ENCODE measurements at regions not wholly inside any gene's neighbourhood (a gene's known extent, or its start where the extent isn't known, plus 50 kb on each side); places are given as distances from the start of the nearest gene placed in this dataset.

DNA sequence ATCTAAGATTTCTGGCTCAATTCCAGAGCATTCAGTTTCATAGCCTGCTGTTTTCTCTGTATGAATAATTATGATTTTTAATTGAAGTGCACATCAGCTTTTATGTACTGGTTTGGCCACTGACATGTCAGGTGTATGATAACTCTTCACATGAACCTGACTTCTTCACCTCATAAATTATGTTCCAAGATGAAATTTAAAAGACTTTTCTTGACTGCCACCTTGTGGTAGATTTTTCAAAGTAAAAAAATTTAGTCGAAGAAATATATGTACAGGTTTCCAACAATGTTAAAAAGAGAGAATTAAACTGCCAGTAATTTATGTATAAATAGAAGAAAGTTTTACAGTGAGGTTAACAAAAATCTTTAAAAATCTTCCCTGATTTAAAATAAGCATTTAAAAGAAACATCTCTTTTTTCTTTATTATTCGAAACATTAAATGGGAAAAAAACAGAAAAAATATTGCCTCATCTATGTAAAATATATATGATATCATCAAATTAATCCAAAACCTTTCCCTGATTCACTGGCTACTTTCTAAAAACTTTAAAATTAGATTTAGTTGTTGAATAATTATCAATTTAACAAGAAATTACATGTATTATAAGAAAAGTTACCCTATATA lies 124.9 kb upstream of the ATXN7L3B start:
- peaks cover 39% of the 10 kb centered on the region for H3K4me1 ChIP-seq (ENCODE audit: insufficient read depth, low read length, poor library complexity, severe bottlenecking)
- no peaks in the 10 kb centered on the region for H3K27me3 ChIP-seq (replicated peaks; ENCODE audit: insufficient read depth, low read depth, low read length, poor library complexity)
- no peak overlapping the region for H3K4me3 ChIP-seq (ENCODE audit: low read depth, low read length, poor library complexity, severe bottlenecking)
- intact Hi-C loops (cut with micrococcal nuclease; ENCODE audit: unreplicated experiment), result loop anchor here (5.0 to 10.0 kb wide), 4 partner anchors 125 to 478 kb away; partner anchors contain the start of gene ATXN7L3B
- ChIA-PET CTCF (no interaction called here), POLR2A (ENCODE audit: low non-redundant PET) (no interaction called here)
- no peaks in the 10 kb centered on the region for H3K9me3 ChIP-seq (ENCODE audit: low read depth, low read length, poor library complexity, severe bottlenecking)
- H3K27ac ChIP-seq (ENCODE audit: low read depth, low read length, poor library complexity, severe bottlenecking), result no peak overlapping the region
- H3K36me3 ChIP-seq (ENCODE audit: insufficient read depth, low read length, poor library complexity, severe bottlenecking), result no peaks in the 10 kb centered on the region
- TF ChIP-seq EZH2 (IDR thresholded peaks at IDR 0.05; ENCODE audit: borderline replicate concordance, low read depth, low read length, poor library complexity, severe bottlenecking), result no peak
- TF ChIP-seq, protein P1, sequence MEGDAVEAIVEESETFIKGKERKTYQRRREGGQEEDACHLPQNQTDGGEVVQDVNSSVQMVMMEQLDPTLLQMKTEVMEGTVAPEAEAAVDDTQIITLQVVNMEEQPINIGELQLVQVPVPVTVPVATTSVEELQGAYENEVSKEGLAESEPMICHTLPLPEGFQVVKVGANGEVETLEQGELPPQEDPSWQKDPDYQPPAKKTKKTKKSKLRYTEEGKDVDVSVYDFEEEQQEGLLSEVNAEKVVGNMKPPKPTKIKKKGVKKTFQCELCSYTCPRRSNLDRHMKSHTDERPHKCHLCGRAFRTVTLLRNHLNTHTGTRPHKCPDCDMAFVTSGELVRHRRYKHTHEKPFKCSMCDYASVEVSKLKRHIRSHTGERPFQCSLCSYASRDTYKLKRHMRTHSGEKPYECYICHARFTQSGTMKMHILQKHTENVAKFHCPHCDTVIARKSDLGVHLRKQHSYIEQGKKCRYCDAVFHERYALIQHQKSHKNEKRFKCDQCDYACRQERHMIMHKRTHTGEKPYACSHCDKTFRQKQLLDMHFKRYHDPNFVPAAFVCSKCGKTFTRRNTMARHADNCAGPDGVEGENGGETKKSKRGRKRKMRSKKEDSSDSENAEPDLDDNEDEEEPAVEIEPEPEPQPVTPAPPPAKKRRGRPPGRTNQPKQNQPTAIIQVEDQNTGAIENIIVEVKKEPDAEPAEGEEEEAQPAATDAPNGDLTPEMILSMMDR (conservative IDR thresholded peaks at IDR 0.05; ENCODE audit: low read depth, low read length), result peak; percentile 63
- peak; percentile 57 for DNase-seq (ENCODE audit: low spot score)
- no TSS peak for BruUV-seq (replicated peaks)

DNA sequence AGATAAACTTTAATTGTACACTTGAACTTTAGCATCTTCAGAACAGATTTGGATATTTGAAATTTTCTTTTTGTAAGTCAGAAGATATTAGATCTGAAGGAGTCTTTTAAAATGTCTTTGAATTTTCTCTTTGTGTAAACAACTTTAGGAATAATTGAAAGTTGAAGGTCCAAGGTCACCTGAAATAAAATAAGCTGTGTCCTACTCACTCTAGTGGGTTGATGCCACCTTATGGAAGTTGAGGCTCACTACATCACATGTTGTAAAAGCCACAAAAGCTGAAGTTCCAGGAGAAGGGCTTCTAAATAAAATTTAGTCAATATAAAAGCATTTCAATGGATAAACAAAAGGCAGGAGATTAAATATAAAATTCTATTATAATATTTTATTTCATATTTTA lies 122.0 kb upstream of the ATXN7L3B start:
- no peaks in the 10 kb centered on the region for H3K27me3 ChIP-seq (replicated peaks; ENCODE audit: insufficient read depth, low read depth, low read length, poor library complexity)
- no TSS peak for BruUV-seq (replicated peaks)
- no peak overlapping the region for H3K4me3 ChIP-seq (ENCODE audit: low read depth, low read length, poor library complexity, severe bottlenecking)
- TF ChIP-seq, protein P1 (conservative IDR thresholded peaks at IDR 0.05; ENCODE audit: low read depth, low read length), result peak; percentile 73
- TF ChIP-seq EZH2 (IDR thresholded peaks at IDR 0.05; ENCODE audit: borderline replicate concordance, low read depth, low read length, poor library complexity, severe bottlenecking), result no peak
- no peaks in the 10 kb centered on the region for H3K9me3 ChIP-seq (ENCODE audit: low read depth, low read length, poor library complexity, severe bottlenecking)
- POLR2A ChIA-PET (ENCODE audit: low non-redundant PET), result no interaction called here
- CTCF ChIA-PET, result interaction anchor here (0.6 to 1.7 kb wide), 3 partner anchors 98 to 480 kb away, joined by 4 to 5 read pairs (median 4); no protein-coding TSS in a partner anchor
- H3K27ac ChIP-seq (ENCODE audit: low read depth, low read length, poor library complexity, severe bottlenecking), result no peak overlapping the region
- peak; percentile 60 for DNase-seq (ENCODE audit: low spot score)
- H3K36me3 ChIP-seq (ENCODE audit: insufficient read depth, low read length, poor library complexity, severe bottlenecking), result no peaks in the 10 kb centered on the region
- peaks cover 31% of the 10 kb centered on the region for H3K4me1 ChIP-seq (ENCODE audit: insufficient read depth, low read length, poor library complexity, severe bottlenecking)
- intact Hi-C loops (cut with micrococcal nuclease; ENCODE audit: unreplicated experiment), result loop anchor here (1.0 to 10.0 kb wide), 3 partner anchors 98 to 481 kb away; no protein-coding TSS in a partner anchor

DNA sequence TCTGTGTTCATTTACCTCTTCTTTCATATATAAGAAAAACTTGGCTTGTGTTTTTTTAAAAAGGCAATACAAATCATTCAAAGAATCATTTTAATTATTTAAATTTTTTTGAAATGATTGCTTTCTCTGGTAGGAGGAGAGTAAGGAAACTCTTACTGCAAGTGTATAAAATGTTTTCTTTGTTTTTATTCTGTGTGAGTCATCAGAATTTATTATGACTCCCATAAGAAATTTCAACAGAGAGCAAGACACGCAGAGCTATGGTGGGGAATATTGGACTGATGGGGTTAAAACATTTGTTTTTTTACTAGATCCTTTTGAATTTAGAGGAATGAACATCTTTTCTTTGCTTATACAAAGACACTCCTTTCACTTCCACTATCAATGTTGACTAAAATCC lies 119.1 kb upstream of the ATXN7L3B start:
- ChIA-PET CTCF (no interaction called here), POLR2A (ENCODE audit: low non-redundant PET) (no interaction called here)
- intact Hi-C loops (cut with micrococcal nuclease; ENCODE audit: unreplicated experiment), result loop anchor here (10.0 kb wide), 2 partner anchors 384 to 484 kb away; no protein-coding TSS in a partner anchor
- no peak overlapping the region for H3K4me3 ChIP-seq (ENCODE audit: low read depth, low read length, poor library complexity, severe bottlenecking)
- peaks cover 15% of the 10 kb centered on the region for H3K4me1 ChIP-seq (ENCODE audit: insufficient read depth, low read length, poor library complexity, severe bottlenecking)
- H3K36me3 ChIP-seq (ENCODE audit: insufficient read depth, low read length, poor library complexity, severe bottlenecking), result no peaks in the 10 kb centered on the region
- TF ChIP-seq EZH2 (IDR thresholded peaks at IDR 0.05; ENCODE audit: borderline replicate concordance, low read depth, low read length, poor library complexity, severe bottlenecking), result no peak
- TF ChIP-seq, protein P1 (conservative IDR thresholded peaks at IDR 0.05; ENCODE audit: low read depth, low read length), result no peak
- no peaks in the 10 kb centered on the region for H3K27me3 ChIP-seq (replicated peaks; ENCODE audit: insufficient read depth, low read depth, low read length, poor library complexity)
- no TSS peak for BruUV-seq (replicated peaks)
- H3K9me3 ChIP-seq (ENCODE audit: low read depth, low read length, poor library complexity, severe bottlenecking), result no peaks in the 10 kb centered on the region
- no peak overlapping the region for H3K27ac ChIP-seq (ENCODE audit: low read depth, low read length, poor library complexity, severe bottlenecking)
- no peak for DNase-seq (ENCODE audit: low spot score)

Data from A673 (cell line).